Activated naive CD4-positive, alpha-beta T cell treated with anti-CD3 and anti-CD28 coated beads, Interleukin-2, amount 50 U/mL, for 24 hours (primary cell): ENCODE measurements at regions not wholly inside any gene's neighbourhood (a gene's known extent, or its start where the extent isn't known, plus 50 kb on each side); places are given as distances from the start of the nearest gene placed in this dataset.

Source experiments
- H3K27ac Mint-ChIP-seq: one replicate; pipeline ENCODE4 v1.8.0; 2021; ENCODE audit warnings: mild to moderate bottlenecking, mixed read lengths
- H3K27me3 Mint-ChIP-seq: one replicate; pipeline ENCODE4 v1.8.0; 2021; ENCODE audit warnings: mixed read lengths
- H3K36me3 Mint-ChIP-seq: one replicate; pipeline ENCODE4 v1.8.0; 2021; ENCODE audit warnings: mixed read lengths
- H3K4me1 Mint-ChIP-seq: one replicate; pipeline ENCODE4 v1.8.0; 2021; ENCODE audit warnings: mixed read lengths
- H3K4me3 Mint-ChIP-seq: one replicate; pipeline ENCODE4 v1.8.0; 2021; ENCODE audit warnings: mild to moderate bottlenecking, mixed read lengths
- H3K9me3 Mint-ChIP-seq: one replicate; pipeline ENCODE4 v1.8.0; 2021; ENCODE audit warnings: mixed read lengths

DNA sequence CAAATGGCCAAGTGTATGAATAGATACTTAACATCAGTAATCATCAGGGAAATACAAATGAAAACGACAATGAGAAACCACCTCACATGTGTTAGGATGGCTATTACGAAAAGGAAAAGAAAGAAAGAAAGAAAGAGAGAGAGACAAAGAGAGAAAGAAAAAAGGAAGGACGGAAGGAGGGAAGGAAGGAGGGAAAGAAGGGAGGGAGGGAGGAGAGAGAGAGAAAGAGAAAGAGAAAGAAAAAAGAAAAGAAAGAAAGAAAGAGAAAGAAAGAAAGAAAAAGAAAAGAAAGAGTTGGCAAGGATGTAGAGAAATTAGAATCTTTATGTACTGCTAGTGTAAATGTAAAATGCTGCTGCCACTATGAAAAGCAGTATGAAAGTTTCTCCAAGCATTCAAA is 90.7 kb upstream of the DPT start:
- Mint-ChIP-seq H3K4me3 (no peak overlapping the region), H3K4me1 (peaks cover 7% of the 10 kb centered on the region), H3K36me3 (no peaks in the 10 kb centered on the region), H3K27ac (peak overlapping the region; percentile 8), H3K9me3 (no peaks in the 10 kb centered on the region), H3K27me3 (peaks cover 4% of the 10 kb centered on the region)

- Mint-ChIP-seq H3K9me3 (no peaks in the 10 kb centered on the region), H3K4me3 (no peak overlapping the region), H3K36me3 (no peaks in the 10 kb centered on the region), H3K27ac (peak overlapping the region; percentile 53), H3K27me3 (peaks cover 4% of the 10 kb centered on the region), H3K4me1 (peaks cover 7% of the 10 kb centered on the region)
Observed at GRCh38 chr1:168821434-168821833, 92.4 kb upstream of the DPT start.

DNA sequence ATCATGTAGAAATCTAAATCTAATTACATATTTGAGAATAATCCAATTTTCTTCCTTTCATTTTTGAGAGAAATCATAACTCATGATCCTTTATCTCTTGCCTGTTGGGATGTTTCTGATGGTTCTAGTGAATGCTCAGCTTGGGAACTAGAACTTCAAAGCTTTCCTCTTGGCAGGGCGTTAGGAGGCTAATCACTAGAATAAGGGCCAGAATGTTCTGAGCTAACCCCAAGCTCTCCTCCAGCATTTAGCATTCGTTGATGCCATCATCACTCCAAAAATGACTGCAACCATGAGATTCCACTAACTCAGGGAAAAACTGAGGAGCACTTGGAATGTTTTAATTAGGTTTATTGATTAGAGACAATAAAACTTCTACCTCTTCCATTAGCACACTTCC is 93.9 kb upstream of the DPT start:
- Mint-ChIP-seq H3K27me3 (peaks cover 4% of the 10 kb centered on the region), H3K4me1 (peaks cover 7% of the 10 kb centered on the region), H3K9me3 (no peaks in the 10 kb centered on the region), H3K4me3 (no peak overlapping the region), H3K36me3 (no peaks in the 10 kb centered on the region), H3K27ac (no peak overlapping the region)

DNA sequence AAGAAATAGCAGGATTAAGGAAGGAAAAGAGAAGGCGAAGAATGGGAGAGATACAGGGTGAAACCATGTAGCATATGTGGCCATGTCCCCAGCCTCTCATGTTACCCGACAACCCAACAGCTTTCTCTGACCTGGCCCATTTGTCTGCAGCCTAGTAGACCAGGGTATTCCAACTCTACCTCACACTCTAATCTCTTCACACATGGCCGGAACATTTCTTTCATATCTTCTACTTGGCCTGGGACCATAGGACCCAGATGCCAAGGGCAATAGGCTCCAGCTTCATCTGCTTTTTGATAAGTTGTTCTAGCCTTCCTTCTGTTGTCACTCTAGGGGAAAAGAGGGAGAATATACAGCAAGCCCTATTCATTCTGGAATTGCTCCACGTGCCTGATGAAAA is 95.0 kb upstream of the DPT start:
- H3K27me3 Mint-ChIP-seq: peaks cover 4% of the 10 kb centered on the region
- peaks cover 7% of the 10 kb centered on the region for H3K4me1 Mint-ChIP-seq
- no peaks in the 10 kb centered on the region for H3K36me3 Mint-ChIP-seq
- no peaks in the 10 kb centered on the region for H3K9me3 Mint-ChIP-seq
- no peak overlapping the region for H3K27ac Mint-ChIP-seq
- H3K4me3 Mint-ChIP-seq: no peak overlapping the region

GRCh38 chr1:168824418-168825065 is 95.5 kb upstream of the DPT start:
- Mint-ChIP-seq H3K4me1 (peaks cover 7% of the 10 kb centered on the region), H3K27me3 (peaks cover 1% of the 10 kb centered on the region), H3K9me3 (no peaks in the 10 kb centered on the region)

DNA sequence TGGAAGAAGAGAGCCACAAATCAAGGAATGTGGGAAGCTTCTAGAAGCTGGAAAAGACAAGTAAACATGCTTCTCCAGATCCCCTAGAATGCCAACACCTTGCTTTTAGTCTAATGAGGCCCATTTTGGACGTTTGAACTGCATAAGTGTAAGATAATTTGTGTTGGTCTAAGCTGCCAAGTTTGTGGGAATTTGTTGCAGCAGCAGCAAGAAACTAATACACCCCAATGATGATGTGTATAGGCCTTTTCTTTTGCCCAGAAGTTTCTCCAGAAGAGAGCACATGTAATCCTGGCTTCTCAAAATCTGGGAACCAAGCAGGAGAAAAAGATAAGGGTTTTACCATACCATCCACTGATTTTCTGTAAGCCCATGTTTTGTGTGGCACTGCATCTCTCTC is 96.1 kb upstream of the DPT start:
- H3K27ac Mint-ChIP-seq: no peak overlapping the region
- H3K27me3 Mint-ChIP-seq: no peaks in the 10 kb centered on the region
- peaks cover 7% of the 10 kb centered on the region for H3K4me1 Mint-ChIP-seq
- no peaks in the 10 kb centered on the region for H3K9me3 Mint-ChIP-seq
- no peak overlapping the region for H3K4me3 Mint-ChIP-seq
- H3K36me3 Mint-ChIP-seq: no peaks in the 10 kb centered on the region

More at GRCh38 chr1:168824418-168825065, 95.5 kb upstream of the DPT start:
- H3K4me3 Mint-ChIP-seq: no peak overlapping the region
- H3K36me3 Mint-ChIP-seq: no peaks in the 10 kb centered on the region
- H3K27ac Mint-ChIP-seq: no peak overlapping the region

DNA sequence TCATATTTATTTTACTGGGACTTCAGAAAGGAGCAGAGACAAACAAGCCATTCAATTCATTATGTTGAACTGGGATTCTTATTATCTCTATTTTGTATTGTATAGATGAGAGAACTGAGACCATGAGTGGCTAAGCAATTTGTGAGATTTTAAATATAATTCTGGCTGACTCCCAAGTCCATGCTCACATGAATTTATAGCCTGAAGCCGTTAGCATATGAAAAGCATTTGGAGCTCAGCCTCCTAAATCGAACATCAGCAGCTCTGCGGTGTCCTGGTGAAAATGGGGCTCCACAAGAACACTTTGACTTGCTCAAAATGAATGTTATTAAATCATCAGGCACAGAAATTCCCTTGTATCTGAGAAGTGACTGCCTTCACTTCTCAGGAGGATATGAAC is 96.8 kb upstream of the DPT start:
- Mint-ChIP-seq H3K9me3 (no peaks in the 10 kb centered on the region), H3K36me3 (no peaks in the 10 kb centered on the region), H3K27ac (no peak overlapping the region), H3K4me3 (no peak overlapping the region), H3K4me1 (peaks cover 7% of the 10 kb centered on the region), H3K27me3 (no peaks in the 10 kb centered on the region)

DNA sequence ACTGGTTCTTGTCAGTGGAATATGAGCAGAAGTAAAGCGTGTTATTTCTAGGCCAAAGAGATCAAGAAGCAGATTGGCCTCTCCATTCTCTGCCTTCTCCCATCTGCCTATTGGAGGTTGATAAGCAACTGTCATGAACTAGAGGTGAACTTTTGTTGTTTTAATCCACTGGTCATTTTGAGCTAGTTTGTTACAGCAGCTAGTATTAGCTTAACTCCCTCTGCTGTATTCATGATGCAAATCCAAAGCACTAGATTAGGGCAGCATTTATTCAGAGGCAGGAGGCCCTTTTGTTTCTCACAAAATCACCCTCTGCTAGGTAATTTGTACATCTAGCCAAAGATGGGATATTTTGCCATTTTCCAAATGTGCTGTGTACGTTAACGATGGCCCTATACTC is 97.3 kb upstream of the DPT start:
- Mint-ChIP-seq H3K9me3 (no peaks in the 10 kb centered on the region), H3K36me3 (no peaks in the 10 kb centered on the region), H3K27me3 (no peaks in the 10 kb centered on the region), H3K4me3 (no peak overlapping the region), H3K27ac (no peak overlapping the region), H3K4me1 (peaks cover 6% of the 10 kb centered on the region)

DNA sequence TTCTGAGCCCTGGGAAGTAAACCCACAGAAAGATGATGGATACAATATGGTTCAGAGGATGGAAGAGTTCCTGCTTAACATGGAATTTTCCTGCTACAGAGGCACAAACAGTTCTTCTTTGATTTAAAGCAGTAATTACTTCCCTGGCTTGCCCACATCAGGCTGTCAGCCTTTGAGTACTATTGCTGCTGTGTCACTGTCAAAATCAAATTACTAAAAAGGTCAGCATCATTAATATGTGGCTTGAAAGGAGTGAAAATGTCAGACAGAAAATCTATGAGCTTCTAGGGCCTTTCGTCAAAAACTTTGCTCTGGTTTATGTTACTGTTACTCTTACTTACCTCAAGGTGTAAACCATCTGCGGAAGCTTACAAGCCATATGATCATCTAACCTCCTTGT is 98.6 kb upstream of the DPT start:
- H3K27ac Mint-ChIP-seq: no peak overlapping the region
- no peaks in the 10 kb centered on the region for H3K36me3 Mint-ChIP-seq
- no peak overlapping the region for H3K4me3 Mint-ChIP-seq
- no peaks in the 10 kb centered on the region for H3K9me3 Mint-ChIP-seq
- no peaks in the 10 kb centered on the region for H3K4me1 Mint-ChIP-seq
- H3K27me3 Mint-ChIP-seq: no peaks in the 10 kb centered on the region

- Mint-ChIP-seq H3K27me3 (no peaks in the 10 kb centered on the region), H3K4me1 (peaks cover 11% of the 10 kb centered on the region), H3K4me3 (no peak overlapping the region), H3K36me3 (no peaks in the 10 kb centered on the region), H3K9me3 (no peaks in the 10 kb centered on the region), H3K27ac (no peak overlapping the region)
Observed at GRCh38 chr1:168829876-168830275, 100.9 kb upstream of the DPT start.

GRCh38 chr1:168830562-168830961 is 101.6 kb upstream of the DPT start:
- Mint-ChIP-seq H3K27me3 (no peaks in the 10 kb centered on the region), H3K36me3 (no peaks in the 10 kb centered on the region), H3K9me3 (no peaks in the 10 kb centered on the region), H3K27ac (no peak overlapping the region), H3K4me3 (no peak overlapping the region), H3K4me1 (peaks cover 11% of the 10 kb centered on the region)

- H3K4me3 Mint-ChIP-seq: no peak overlapping the region
- no peak overlapping the region for H3K27ac Mint-ChIP-seq
- no peaks in the 10 kb centered on the region for H3K36me3 Mint-ChIP-seq
- H3K4me1 Mint-ChIP-seq: peaks cover 11% of the 10 kb centered on the region
- no peaks in the 10 kb centered on the region for H3K9me3 Mint-ChIP-seq
- no peaks in the 10 kb centered on the region for H3K27me3 Mint-ChIP-seq
Observed at GRCh38 chr1:168832661-168833060, 103.7 kb upstream of the DPT start.

- Mint-ChIP-seq H3K4me1 (peaks cover 11% of the 10 kb centered on the region), H3K9me3 (no peaks in the 10 kb centered on the region), H3K4me3 (no peak overlapping the region)
Observed at GRCh38 chr1:168833362-168833761, 104.4 kb upstream of the DPT start.

GRCh38 chr1:168833801-168834224 is 104.8 kb upstream of the DPT start:
- no peak overlapping the region for H3K4me3 Mint-ChIP-seq
- peaks cover 11% of the 10 kb centered on the region for H3K4me1 Mint-ChIP-seq
- no peaks in the 10 kb centered on the region for H3K9me3 Mint-ChIP-seq
- H3K27me3 Mint-ChIP-seq: no peaks in the 10 kb centered on the region
- H3K27ac Mint-ChIP-seq: no peak overlapping the region
- no peaks in the 10 kb centered on the region for H3K36me3 Mint-ChIP-seq

More at GRCh38 chr1:168833362-168833761, 104.4 kb upstream of the DPT start:
- H3K27ac Mint-ChIP-seq: no peak overlapping the region
- H3K27me3 Mint-ChIP-seq: no peaks in the 10 kb centered on the region
- no peaks in the 10 kb centered on the region for H3K36me3 Mint-ChIP-seq

GRCh38 chr1:168834225-168834872 is 105.3 kb upstream of the DPT start:
- peaks cover 11% of the 10 kb centered on the region for H3K4me1 Mint-ChIP-seq
- H3K27me3 Mint-ChIP-seq: no peaks in the 10 kb centered on the region
- H3K4me3 Mint-ChIP-seq: no peak overlapping the region
- H3K9me3 Mint-ChIP-seq: no peaks in the 10 kb centered on the region
- H3K36me3 Mint-ChIP-seq: no peaks in the 10 kb centered on the region
- no peak overlapping the region for H3K27ac Mint-ChIP-seq

- H3K36me3 Mint-ChIP-seq: no peaks in the 10 kb centered on the region
- H3K4me1 Mint-ChIP-seq: peaks cover 11% of the 10 kb centered on the region
- no peak overlapping the region for H3K4me3 Mint-ChIP-seq
- no peaks in the 10 kb centered on the region for H3K9me3 Mint-ChIP-seq
- H3K27ac Mint-ChIP-seq: no peak overlapping the region
- no peaks in the 10 kb centered on the region for H3K27me3 Mint-ChIP-seq
Observed at GRCh38 chr1:168835176-168835575, 106.2 kb upstream of the DPT start.

GRCh38 chr1:168835791-168836190 is 106.8 kb upstream of the DPT start:
- Mint-ChIP-seq H3K27me3 (no peaks in the 10 kb centered on the region), H3K27ac (no peak overlapping the region)

More at GRCh38 chr1:168835791-168836190, 106.8 kb upstream of the DPT start:
- Mint-ChIP-seq H3K9me3 (no peaks in the 10 kb centered on the region), H3K4me3 (no peak overlapping the region), H3K4me1 (peaks cover 11% of the 10 kb centered on the region), H3K36me3 (no peaks in the 10 kb centered on the region)
